ENCODE measurements at regions not wholly inside any gene's neighbourhood (a gene's known extent, or its start where the extent isn't known, plus 50 kb on each side); places are given as distances from the start of the nearest gene placed in this dataset.

DNA sequence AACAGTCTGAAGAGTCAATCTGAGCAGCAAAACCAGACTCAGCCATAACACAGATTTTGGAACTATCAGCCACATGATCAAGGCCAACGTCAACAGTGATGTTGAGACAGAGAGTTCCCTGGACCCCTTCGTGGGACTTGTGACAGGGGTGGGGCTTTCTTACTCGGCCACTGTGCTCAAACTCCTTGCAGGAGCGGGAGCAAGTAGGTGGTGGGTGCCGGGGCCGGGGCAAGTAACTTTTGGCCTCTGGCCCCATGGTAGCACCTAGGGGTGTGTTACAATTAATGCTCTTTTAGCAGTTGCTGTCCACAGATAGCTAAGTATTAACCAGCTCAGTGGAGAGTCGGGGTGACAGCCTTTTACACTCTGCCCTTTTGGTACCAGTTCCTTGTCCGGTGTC is 384.4 kb downstream of the NUAK1 start:
- no peak overlapping the region for H2AFZ ChIP-seq (ENCODE audit: low read depth, low read length)
- H2BK15ac ChIP-seq (ENCODE audit: low read depth, poor library complexity, severe bottlenecking), result no peak overlapping the region
- peaks cover 5% of the 10 kb centered on the region for H3K9me3 ChIP-seq (ENCODE audit: control insufficient read depth, low read length)
- no peak for DNase-seq
- H4K91ac ChIP-seq (ENCODE audit: low read length), result no peak overlapping the region
- H2AK5ac ChIP-seq (ENCODE audit: low read length, severe bottlenecking), result no peak overlapping the region
- no peak overlapping the region for H2BK12ac ChIP-seq (ENCODE audit: low read length in 2 of 2)
- no peak overlapping the region for H3K18ac ChIP-seq (ENCODE audit: low read depth in 1 of 2, low read length in 2 of 2)
- H3K4ac ChIP-seq (ENCODE audit: low read depth in 1 of 2, low read length in 2 of 2), result no peak overlapping the region
- H3K14ac ChIP-seq (ENCODE audit: low read length in 2 of 2), result no peak overlapping the region
- H3K4me2 ChIP-seq (ENCODE audit: low read length, poor library complexity, severe bottlenecking), result no peak overlapping the region
- no peak overlapping the region for H3K23ac ChIP-seq (ENCODE audit: low read length in 2 of 2)
- no peak overlapping the region for H2BK120ac ChIP-seq (ENCODE audit: low read depth, low read length)
- H3K9ac ChIP-seq (ENCODE audit: low read length), result no peak overlapping the region
- H2BK5ac ChIP-seq (ENCODE audit: low read depth, low read length, poor library complexity, severe bottlenecking), result no peak overlapping the region
- no peak overlapping the region for H4K8ac ChIP-seq (ENCODE audit: low read length)
- no peaks in the 10 kb centered on the region for H3K79me1 ChIP-seq (replicated peaks; ENCODE audit: low read length, poor library complexity, severe bottlenecking)
- H3K27me3 ChIP-seq (ENCODE audit: control insufficient read depth in 1 of 2, insufficient read depth in 1 of 2, low read length in 2 of 2), result peaks cover 0 to 21% of the 10 kb centered on the region in 2 experiments
- H3K27ac ChIP-seq (ENCODE audit: low read length, poor library complexity, severe bottlenecking), result no peak overlapping the region
- H3K4me3 ChIP-seq (ENCODE audit: insufficient read depth in 1 of 2, low read depth in 1 of 2, low read length in 2 of 2), result no peak overlapping the region
- no peaks in the 10 kb centered on the region for H3K4me1 ChIP-seq (ENCODE audit: control insufficient read depth, insufficient read depth, low read depth, low read length)
- H3K36me3 ChIP-seq (ENCODE audit: control insufficient read depth in 1 of 2, insufficient read depth in 2 of 2, low read depth in 1 of 2, low read length in 2 of 2), result no peaks in the 10 kb centered on the region
- WGBS, result 91% methylated on average over 8 of the region's 8 CpGs

DNA sequence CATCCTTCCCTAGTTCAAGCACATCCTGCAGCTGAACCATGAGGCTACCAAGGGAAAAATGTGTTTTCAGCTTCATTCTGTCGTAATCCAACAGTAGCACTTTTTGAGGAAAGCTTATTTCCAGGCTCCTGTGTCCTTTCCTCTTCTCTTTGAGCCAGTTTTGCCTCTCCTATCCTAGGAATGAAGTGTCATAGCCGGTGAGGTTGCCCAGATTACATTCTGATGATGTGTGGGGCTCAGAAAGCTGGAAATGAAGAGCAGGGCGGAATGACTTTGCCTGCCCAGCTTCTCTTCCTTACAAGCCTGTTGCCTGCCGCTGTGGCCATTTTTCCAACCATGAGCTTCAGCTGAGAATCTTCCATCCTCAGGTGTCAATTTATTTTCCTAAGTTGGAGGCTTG is 381.8 kb downstream of the NUAK1 start:
- H3K27ac ChIP-seq (ENCODE audit: low read length, poor library complexity, severe bottlenecking), result no peak overlapping the region
- peaks cover 5% of the 10 kb centered on the region for H3K9me3 ChIP-seq (ENCODE audit: control insufficient read depth, low read length)
- H3K36me3 ChIP-seq (ENCODE audit: control insufficient read depth in 1 of 2, insufficient read depth in 2 of 2, low read depth in 1 of 2, low read length in 2 of 2), result no peaks in the 10 kb centered on the region
- H2BK120ac ChIP-seq (ENCODE audit: low read depth, low read length), result no peak overlapping the region
- no peak overlapping the region for H3K4me2 ChIP-seq (ENCODE audit: low read length, poor library complexity, severe bottlenecking)
- H3K9ac ChIP-seq (ENCODE audit: low read length), result no peak overlapping the region
- no peak overlapping the region for H3K4ac ChIP-seq (ENCODE audit: low read depth in 1 of 2, low read length in 2 of 2)
- H3K4me3 ChIP-seq (ENCODE audit: insufficient read depth in 1 of 2, low read depth in 1 of 2, low read length in 2 of 2), result no peak overlapping the region
- no peak overlapping the region for H4K8ac ChIP-seq (ENCODE audit: low read length)
- H3K27me3 ChIP-seq (ENCODE audit: control insufficient read depth in 1 of 2, insufficient read depth in 1 of 2, low read length in 2 of 2), result peaks cover 0 to 9% of the 10 kb centered on the region in 2 experiments
- H2AK5ac ChIP-seq (ENCODE audit: low read length, severe bottlenecking), result no peak overlapping the region
- no peak overlapping the region for H3K18ac ChIP-seq (ENCODE audit: low read depth in 1 of 2, low read length in 2 of 2)
- H3K14ac ChIP-seq (ENCODE audit: low read length in 2 of 2), result no peak overlapping the region
- 81% methylated on average over 3 of the region's 4 CpGs for WGBS
- no peak overlapping the region for H2BK15ac ChIP-seq (ENCODE audit: low read depth, poor library complexity, severe bottlenecking)
- no peak overlapping the region for H4K91ac ChIP-seq (ENCODE audit: low read length)
- no peak overlapping the region for H2BK12ac ChIP-seq (ENCODE audit: low read length in 2 of 2)
- H3K4me1 ChIP-seq (ENCODE audit: control insufficient read depth, insufficient read depth, low read depth, low read length), result no peaks in the 10 kb centered on the region
- no peak overlapping the region for H3K23ac ChIP-seq (ENCODE audit: low read length in 2 of 2)
- no peak overlapping the region for H2BK5ac ChIP-seq (ENCODE audit: low read depth, low read length, poor library complexity, severe bottlenecking)
- DNase-seq, result no peak
- H2AFZ ChIP-seq (ENCODE audit: low read depth, low read length), result no peak overlapping the region
- H3K79me1 ChIP-seq (replicated peaks; ENCODE audit: low read length, poor library complexity, severe bottlenecking), result no peaks in the 10 kb centered on the region

DNA sequence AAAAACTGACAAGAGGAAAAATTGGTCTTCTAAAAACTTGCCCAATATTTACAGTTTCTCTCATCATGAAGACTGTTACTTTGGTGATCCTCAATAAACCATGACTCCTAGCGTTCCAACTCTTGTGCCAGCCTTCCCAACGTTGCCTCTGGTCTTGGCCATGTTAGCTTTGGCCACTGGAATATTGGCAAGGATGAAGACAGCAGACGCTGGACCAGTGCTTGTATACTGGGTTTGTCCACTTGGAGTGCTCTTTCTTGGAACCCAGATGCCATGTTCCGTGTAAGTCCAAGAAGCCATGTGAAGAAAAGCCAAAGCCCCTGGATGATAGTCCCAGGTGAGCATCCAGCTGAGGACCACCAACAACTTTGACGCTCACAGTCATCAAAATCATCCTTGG is 379.6 kb downstream of the NUAK1 start:
- Histone ChIP-seq H3K27ac (ENCODE audit: low read length, poor library complexity, severe bottlenecking) (no peak overlapping the region), H2BK15ac (ENCODE audit: low read depth, poor library complexity, severe bottlenecking) (no peak overlapping the region), H3K18ac (ENCODE audit: low read depth in 1 of 2, low read length in 2 of 2) (no peak overlapping the region), H3K36me3 (ENCODE audit: control insufficient read depth in 1 of 2, insufficient read depth in 2 of 2, low read depth in 1 of 2, low read length in 2 of 2) (no peaks in the 10 kb centered on the region), H3K4me1 (ENCODE audit: control insufficient read depth, insufficient read depth, low read depth, low read length) (no peaks in the 10 kb centered on the region), H3K79me1 (replicated peaks; ENCODE audit: low read length, poor library complexity, severe bottlenecking) (no peaks in the 10 kb centered on the region), H3K27me3 (ENCODE audit: control insufficient read depth in 1 of 2, insufficient read depth in 1 of 2, low read length in 2 of 2) (peaks cover 0 to 5% of the 10 kb centered on the region in 2 experiments), H2AFZ (ENCODE audit: low read depth, low read length) (no peak overlapping the region), H3K4ac (ENCODE audit: low read depth in 1 of 2, low read length in 2 of 2) (no peak overlapping the region), H4K91ac (ENCODE audit: low read length) (no peak overlapping the region), H4K8ac (ENCODE audit: low read length) (no peak overlapping the region), H3K9me3 (ENCODE audit: control insufficient read depth, low read length) (peaks cover 5% of the 10 kb centered on the region), H2BK120ac (ENCODE audit: low read depth, low read length) (no peak overlapping the region), H2BK12ac (ENCODE audit: low read length in 2 of 2) (no peak overlapping the region), H3K9ac (ENCODE audit: low read length) (no peak overlapping the region), H2AK5ac (ENCODE audit: low read length, severe bottlenecking) (no peak overlapping the region), H3K4me2 (ENCODE audit: low read length, poor library complexity, severe bottlenecking) (no peak overlapping the region), H3K23ac (ENCODE audit: low read length in 2 of 2) (no peak overlapping the region), H3K4me3 (ENCODE audit: insufficient read depth in 1 of 2, low read depth in 1 of 2, low read length in 2 of 2) (no peak overlapping the region), H2BK5ac (ENCODE audit: low read depth, low read length, poor library complexity, severe bottlenecking) (no peak overlapping the region), H3K14ac (ENCODE audit: low read length in 2 of 2) (no peak overlapping the region)
- no peak for DNase-seq
- WGBS, result 82% methylated on average over 4 of the region's 5 CpGs

DNA sequence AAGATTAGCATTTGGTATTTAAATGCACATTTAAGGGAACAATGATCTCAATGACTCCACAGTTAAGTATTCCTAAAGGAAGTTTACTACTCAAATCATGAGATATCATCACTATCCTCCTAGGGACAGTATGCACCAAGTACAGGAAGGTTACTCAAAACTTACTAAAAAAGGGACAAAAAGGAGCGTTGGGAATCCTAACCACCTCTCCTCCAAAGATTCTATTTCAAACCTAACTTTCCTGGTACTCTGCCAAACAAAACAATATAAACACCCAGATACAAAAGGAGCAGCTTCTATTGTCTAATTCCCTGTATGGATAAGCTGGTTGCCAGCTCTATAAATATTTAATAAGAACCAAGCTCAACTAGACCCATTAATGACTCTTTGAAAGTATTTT is 377.7 kb downstream of the NUAK1 start:
- Histone ChIP-seq H3K23ac (ENCODE audit: low read length in 2 of 2) (no peak overlapping the region), H2BK15ac (ENCODE audit: low read depth, poor library complexity, severe bottlenecking) (no peak overlapping the region), H4K91ac (ENCODE audit: low read length) (no peak overlapping the region), H2BK120ac (ENCODE audit: low read depth, low read length) (no peak overlapping the region), H3K18ac (ENCODE audit: low read depth in 1 of 2, low read length in 2 of 2) (no peak overlapping the region), H3K27me3 (ENCODE audit: control insufficient read depth in 1 of 2, insufficient read depth in 1 of 2, low read length in 2 of 2) (peaks cover 0 to 10% of the 10 kb centered on the region in 2 experiments), H3K4ac (ENCODE audit: low read depth in 1 of 2, low read length in 2 of 2) (no peak overlapping the region), H2AK5ac (ENCODE audit: low read length, severe bottlenecking) (no peak overlapping the region), H4K8ac (ENCODE audit: low read length) (no peak overlapping the region), H2BK5ac (ENCODE audit: low read depth, low read length, poor library complexity, severe bottlenecking) (no peak overlapping the region), H3K9me3 (ENCODE audit: control insufficient read depth, low read length) (peaks cover 5% of the 10 kb centered on the region), H3K4me1 (ENCODE audit: control insufficient read depth, insufficient read depth, low read depth, low read length) (peaks cover 2% of the 10 kb centered on the region), H3K4me2 (ENCODE audit: low read length, poor library complexity, severe bottlenecking) (no peak overlapping the region), H3K14ac (ENCODE audit: low read length in 2 of 2) (no peak overlapping the region), H2AFZ (ENCODE audit: low read depth, low read length) (no peak overlapping the region), H3K36me3 (ENCODE audit: control insufficient read depth in 1 of 2, insufficient read depth in 2 of 2, low read depth in 1 of 2, low read length in 2 of 2) (no peaks in the 10 kb centered on the region), H3K9ac (ENCODE audit: low read length) (no peak overlapping the region), H3K79me1 (replicated peaks; ENCODE audit: low read length, poor library complexity, severe bottlenecking) (no peaks in the 10 kb centered on the region), H3K4me3 (ENCODE audit: insufficient read depth in 1 of 2, low read depth in 1 of 2, low read length in 2 of 2) (no peak overlapping the region), H3K27ac (ENCODE audit: low read length, poor library complexity, severe bottlenecking) (no peak overlapping the region), H2BK12ac (ENCODE audit: low read length in 2 of 2) (no peak overlapping the region)
- WGBS, result 80% methylated on average over 1 of the region's 1 CpG
- DNase-seq, result no peak

Measured in mesenchymal stem cell (in vitro differentiated cells and primary cell).